ENCODE measurements at regions not wholly inside any gene's neighbourhood (a gene's known extent, or its start where the extent isn't known, plus 50 kb on each side); places are given as distances from the start of the nearest gene placed in this dataset.

- H3K27me3 Mint-ChIP-seq (ENCODE audit: low read depth) = peaks cover 18% of the 10 kb centered on the region
- TF ChIP-seq, protein P1, sequence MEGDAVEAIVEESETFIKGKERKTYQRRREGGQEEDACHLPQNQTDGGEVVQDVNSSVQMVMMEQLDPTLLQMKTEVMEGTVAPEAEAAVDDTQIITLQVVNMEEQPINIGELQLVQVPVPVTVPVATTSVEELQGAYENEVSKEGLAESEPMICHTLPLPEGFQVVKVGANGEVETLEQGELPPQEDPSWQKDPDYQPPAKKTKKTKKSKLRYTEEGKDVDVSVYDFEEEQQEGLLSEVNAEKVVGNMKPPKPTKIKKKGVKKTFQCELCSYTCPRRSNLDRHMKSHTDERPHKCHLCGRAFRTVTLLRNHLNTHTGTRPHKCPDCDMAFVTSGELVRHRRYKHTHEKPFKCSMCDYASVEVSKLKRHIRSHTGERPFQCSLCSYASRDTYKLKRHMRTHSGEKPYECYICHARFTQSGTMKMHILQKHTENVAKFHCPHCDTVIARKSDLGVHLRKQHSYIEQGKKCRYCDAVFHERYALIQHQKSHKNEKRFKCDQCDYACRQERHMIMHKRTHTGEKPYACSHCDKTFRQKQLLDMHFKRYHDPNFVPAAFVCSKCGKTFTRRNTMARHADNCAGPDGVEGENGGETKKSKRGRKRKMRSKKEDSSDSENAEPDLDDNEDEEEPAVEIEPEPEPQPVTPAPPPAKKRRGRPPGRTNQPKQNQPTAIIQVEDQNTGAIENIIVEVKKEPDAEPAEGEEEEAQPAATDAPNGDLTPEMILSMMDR (IDR thresholded peaks at IDR 0.05; ENCODE audit: unreplicated experiment in 3 of 3) = no peak
- H3K27ac Mint-ChIP-seq = no peak overlapping the region
- H3K4me3 Mint-ChIP-seq = no peak overlapping the region
- no peaks in the 10 kb centered on the region for H3K36me3 Mint-ChIP-seq (ENCODE audit: low read depth)
- no peaks in the 10 kb centered on the region for H3K9me3 Mint-ChIP-seq
- peaks cover 24% of the 10 kb centered on the region for H3K4me1 Mint-ChIP-seq
Measured at GRCh38 chr2:74743778-74744177, 89.7 kb downstream of the SEMA4F start.

GRCh38 chr2:74744731-74745515 is 89.0 kb upstream of the HK2 start:
- TF ChIP-seq, protein P1 (IDR thresholded peaks at IDR 0.05; ENCODE audit: unreplicated experiment in 3 of 3) = no peak
- H3K27ac Mint-ChIP-seq = no peak overlapping the region
- H3K4me1 Mint-ChIP-seq = peaks cover 24% of the 10 kb centered on the region
- peaks cover 18% of the 10 kb centered on the region for H3K27me3 Mint-ChIP-seq (ENCODE audit: low read depth)
- no peak overlapping the region for H3K4me3 Mint-ChIP-seq
- no peaks in the 10 kb centered on the region for H3K36me3 Mint-ChIP-seq (ENCODE audit: low read depth)
- H3K9me3 Mint-ChIP-seq = no peaks in the 10 kb centered on the region

- Mint-ChIP-seq H3K27me3 (ENCODE audit: low read depth) (peaks cover 18% of the 10 kb centered on the region), H3K36me3 (ENCODE audit: low read depth) (no peaks in the 10 kb centered on the region), H3K4me3 (no peak overlapping the region), H3K9me3 (no peaks in the 10 kb centered on the region), H3K4me1 (peaks cover 20% of the 10 kb centered on the region), H3K27ac (no peak overlapping the region)
- TF ChIP-seq, protein P1 (IDR thresholded peaks at IDR 0.05; ENCODE audit: unreplicated experiment in 3 of 3) = no peak
Measured at GRCh38 chr2:74745766-74746165, 88.2 kb upstream of the HK2 start.

DNA sequence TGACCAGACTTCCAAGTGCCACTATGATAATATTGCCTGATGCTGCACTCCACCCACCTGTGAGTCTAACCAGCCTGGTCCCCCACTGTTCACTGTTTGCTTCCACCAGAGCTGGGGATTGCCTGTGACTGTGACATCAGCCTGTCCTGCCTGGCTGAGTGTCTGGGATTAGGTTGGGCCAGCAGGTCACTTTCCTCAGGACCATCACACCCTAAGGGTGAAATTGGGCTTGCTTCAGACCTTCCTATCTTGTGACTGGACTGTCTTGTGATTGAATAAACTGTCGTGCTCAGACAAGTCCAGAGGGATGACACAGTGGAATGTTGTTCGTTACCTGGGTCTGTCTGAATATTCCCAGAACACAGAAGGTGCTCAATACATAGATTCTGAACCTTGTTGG is 87.4 kb upstream of the HK2 start:
- H3K27me3 Mint-ChIP-seq (ENCODE audit: low read depth) = peaks cover 18% of the 10 kb centered on the region
- no peaks in the 10 kb centered on the region for H3K9me3 Mint-ChIP-seq
- no peak overlapping the region for H3K4me3 Mint-ChIP-seq
- H3K4me1 Mint-ChIP-seq = peaks cover 15% of the 10 kb centered on the region
- H3K36me3 Mint-ChIP-seq (ENCODE audit: low read depth) = no peaks in the 10 kb centered on the region
- TF ChIP-seq, protein P1 (IDR thresholded peaks at IDR 0.05; ENCODE audit: unreplicated experiment in 3 of 3) = no peak
- no peak overlapping the region for H3K27ac Mint-ChIP-seq

GRCh38 chr2:74747411-74748080 is 86.4 kb upstream of the HK2 start:
- H3K4me3 Mint-ChIP-seq = no peak overlapping the region
- H3K27me3 Mint-ChIP-seq (ENCODE audit: low read depth) = peaks cover 16% of the 10 kb centered on the region
- H3K36me3 Mint-ChIP-seq (ENCODE audit: low read depth) = no peaks in the 10 kb centered on the region
- TF ChIP-seq, protein P1 (IDR thresholded peaks at IDR 0.05; ENCODE audit: unreplicated experiment in 3 of 3) = no peak
- H3K9me3 Mint-ChIP-seq = no peaks in the 10 kb centered on the region
- no peak overlapping the region for H3K27ac Mint-ChIP-seq
- peaks cover 8% of the 10 kb centered on the region for H3K4me1 Mint-ChIP-seq
